Trophoblast cell (in vitro differentiated cells and primary cell): ENCODE measurements at regions not wholly inside any gene's neighbourhood (a gene's known extent, or its start where the extent isn't known, plus 50 kb on each side); places are given as distances from the start of the nearest gene placed in this dataset.
A peak's percentile ranks its signal among the peaks of the same experiment; 100 is the strongest.
"Not testable (repeated sequence)": the region's sequence is repeated elsewhere in the genome, so short reads cannot be mapped to it uniquely, and the experiment has no call there.

ENCODE experiments used
- DNase-seq, 2 donors: peaks; one replicate each; pipeline ENCODE4 v3.0.0-alpha.2; 2016
- H2AFZ ChIP-seq: 2 replicates; pipeline ENCODE4 v1.6.1; 2013; ENCODE audit warnings: low read length, moderate library complexity, mild to moderate bottlenecking; ENCODE audit not compliant: insufficient read depth, poor library complexity
- H2AK5ac ChIP-seq: 2 replicates; pipeline ENCODE4 v1.6.1; 2013; ENCODE audit warnings: mild to moderate bottlenecking, low read length
- H2BK120ac ChIP-seq: 2 replicates; pipeline ENCODE4 v1.6.1; 2013; ENCODE audit warnings: low read length, mild to moderate bottlenecking, moderate library complexity; ENCODE audit not compliant: insufficient read depth, poor library complexity
- H2BK12ac ChIP-seq: 2 replicates; pipeline ENCODE4 v1.6.1; 2013; ENCODE audit warnings: mild to moderate bottlenecking, low read length, moderate library complexity
- H2BK5ac ChIP-seq: 2 replicates; pipeline ENCODE4 v1.6.1; 2013; ENCODE audit warnings: low read length, low read depth, moderate library complexity, mild to moderate bottlenecking; ENCODE audit not compliant: poor library complexity
- H3K14ac ChIP-seq: 2 replicates; pipeline ENCODE4 v1.6.1; 2013; ENCODE audit warnings: mild to moderate bottlenecking, low read length
- H3K18ac ChIP-seq: 2 replicates; pipeline ENCODE4 v1.6.1; 2013; ENCODE audit warnings: mild to moderate bottlenecking, low read length
- H3K23ac ChIP-seq: 2 replicates; pipeline ENCODE4 v1.6.1; 2013; ENCODE audit warnings: low read length
- H3K27ac ChIP-seq: 2 replicates; pipeline ENCODE4 v1.5.1; 2013; ENCODE audit warnings: low read depth, mild to moderate bottlenecking, inconsistent platforms, low read length, moderate library complexity
- H3K27me3 ChIP-seq: 2 replicates; pipeline ENCODE4 v1.6.1; 2013; ENCODE audit warnings: inconsistent platforms, mild to moderate bottlenecking, low read length, moderate library complexity; ENCODE audit not compliant: insufficient read depth
- H3K36me3 ChIP-seq, 2 experiments: 1 replicate in 1 of 2; 2 replicates in 1 of 2; pipeline ENCODE4 v1.6.1; 2013; ENCODE audit warnings: low read length in 2 of 2, mild to moderate bottlenecking in 2 of 2, moderate library complexity in 1 of 2; ENCODE audit not compliant: insufficient read depth in 2 of 2, control insufficient read depth in 1 of 2
- H3K4ac ChIP-seq: 2 replicates; pipeline ENCODE4 v1.6.1; 2013; ENCODE audit warnings: low read depth, mild to moderate bottlenecking, low read length, moderate library complexity
- H3K4me1 ChIP-seq, 2 experiments: 1 replicate in 1 of 2; 2 replicates in 1 of 2; pipeline ENCODE4 v1.6.1; 2013; ENCODE audit warnings: low read length in 2 of 2, mild to moderate bottlenecking in 2 of 2, moderate library complexity in 1 of 2; ENCODE audit not compliant: insufficient read depth in 2 of 2, control insufficient read depth in 1 of 2
- H3K4me2 ChIP-seq: 2 replicates; pipeline ENCODE4 v1.6.1; 2013; ENCODE audit warnings: inconsistent platforms, mild to moderate bottlenecking, low read length, moderate library complexity
- H3K4me3 ChIP-seq: 2 replicates; pipeline ENCODE4 v1.5.1; 2013; ENCODE audit warnings: mild to moderate bottlenecking, low read depth, low read length, inconsistent platforms
- H3K79me1 ChIP-seq: one replicate; pipeline ENCODE4 v1.6.1; 2013; ENCODE audit warnings: low read length
- H3K79me2 ChIP-seq: 2 replicates; pipeline ENCODE4 v1.6.1; 2013; ENCODE audit warnings: low read length, mild to moderate bottlenecking; ENCODE audit not compliant: control insufficient read depth, insufficient read depth, poor library complexity
- H3K9ac ChIP-seq: 2 replicates; pipeline ENCODE4 v1.6.1; 2013; ENCODE audit warnings: mild to moderate bottlenecking, low read length
- H3K9me3 ChIP-seq: 2 replicates; pipeline ENCODE4 v1.6.1; 2013; ENCODE audit warnings: low read depth, mild to moderate bottlenecking, control low read depth, inconsistent platforms, low read length; ENCODE audit not compliant: insufficient read depth
- H4K12ac ChIP-seq: 2 replicates; pipeline ENCODE4 v1.6.1; 2013; ENCODE audit warnings: low read depth, mild to moderate bottlenecking, low read length, moderate library complexity
- H4K8ac ChIP-seq: 2 replicates; pipeline ENCODE4 v1.6.1; 2013; ENCODE audit warnings: low read depth, mild to moderate bottlenecking, low read length, moderate library complexity
- H4K91ac ChIP-seq: one replicate; pipeline ENCODE4 v1.6.1; 2013; ENCODE audit warnings: low read depth, mild to moderate bottlenecking, low read length, moderate library complexity
- WGBS: extraction: QIAGEN DNeasy Blood & Tissue Kit; methylation state at CpG from one replicate; pipeline ENCODE4 v1.1.7; 2013; ENCODE audit warnings: missing lambda C conversion rate; ENCODE audit not compliant: insufficient read length, insufficient coverage; ENCODE audit errors: extremely low coverage; 5-methylcytosine and 5-hydroxymethylcytosine counted together

DNA sequence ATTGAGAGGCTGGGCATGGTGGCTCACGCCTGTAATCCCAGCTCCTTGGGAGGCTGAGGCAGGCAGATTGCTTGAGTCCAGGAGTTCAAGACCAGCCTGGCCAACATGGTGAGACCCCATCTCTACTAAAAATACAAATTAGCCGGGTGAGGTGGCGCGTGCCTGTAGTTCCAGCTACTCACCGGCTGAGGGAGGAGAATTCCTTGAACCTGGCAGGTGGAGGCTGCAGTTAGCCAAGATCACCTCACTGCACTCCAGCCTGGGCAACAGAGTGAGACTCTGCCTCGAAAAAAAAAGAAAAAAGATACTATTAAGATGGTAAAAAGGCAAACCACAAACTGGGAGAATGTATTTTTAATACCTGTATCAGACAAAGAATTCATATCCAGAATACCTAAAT is 124.2 kb upstream of the RAP1B start:
- not testable (repeated sequence) for H3K9ac ChIP-seq, H3K4me1 ChIP-seq, H3K4me3 ChIP-seq, H4K8ac ChIP-seq, H3K27me3 ChIP-seq, H4K91ac ChIP-seq, H3K9me3 ChIP-seq, H2BK12ac ChIP-seq, H3K79me2 ChIP-seq, H3K27ac ChIP-seq, H2BK120ac ChIP-seq, H3K18ac ChIP-seq, H3K23ac ChIP-seq, H4K12ac ChIP-seq, H2AFZ ChIP-seq, H3K4ac ChIP-seq, H3K14ac ChIP-seq, H2BK5ac ChIP-seq, H3K36me3 ChIP-seq, H3K79me1 ChIP-seq, H2AK5ac ChIP-seq, H3K4me2 ChIP-seq
- WGBS: no CpG with 5 or more reads among the region's 6 CpGs
- DNase-seq: peak; percentile 9 to 55

DNA sequence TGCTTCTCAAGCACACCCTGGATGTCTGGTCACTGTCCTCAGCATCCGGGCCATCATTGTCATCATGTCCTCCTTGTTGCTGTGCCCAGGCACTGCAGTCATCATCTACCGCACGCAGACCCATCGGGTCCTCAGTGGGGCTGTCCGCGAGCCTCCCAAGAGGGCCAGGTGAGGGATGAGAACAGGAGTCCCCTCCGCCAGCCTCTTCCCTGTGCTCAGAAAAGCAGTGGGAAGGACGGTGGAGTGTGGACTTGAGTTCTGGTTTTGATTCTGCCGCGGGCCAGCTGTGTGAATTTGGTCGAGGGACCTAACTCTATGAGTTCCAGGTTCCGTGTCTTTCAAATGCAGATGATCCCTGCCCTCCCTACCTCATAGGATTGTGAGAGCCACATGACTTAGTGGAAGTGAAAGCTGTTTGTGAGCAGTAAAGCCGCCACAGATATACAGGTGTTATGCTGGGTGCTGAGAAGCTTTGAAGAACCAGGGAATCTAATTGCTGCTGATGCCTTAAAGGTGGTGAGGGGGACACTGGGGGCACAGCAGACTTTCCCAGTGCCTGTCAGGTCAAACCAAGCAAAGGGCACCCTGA is 122.9 kb upstream of the RAP1B start:
- Histone ChIP-seq H2AFZ (no peak overlapping the region), H4K91ac (no peak overlapping the region), H3K79me2 (no peaks in the 10 kb centered on the region), H2BK5ac (no peak overlapping the region), H3K4me2 (no peak overlapping the region), H4K12ac (no peak overlapping the region), H3K27ac (no peak overlapping the region), H3K4me3 (no peak overlapping the region), H3K27me3 (no peaks in the 10 kb centered on the region), H3K4ac (no peak overlapping the region), H3K9ac (no peak overlapping the region), H3K23ac (no peak overlapping the region), H3K79me1 (no peaks in the 10 kb centered on the region), H3K14ac (no peak overlapping the region), H2AK5ac (no peak overlapping the region), H3K18ac (no peak overlapping the region), H4K8ac (no peak overlapping the region), H3K36me3 (no peaks in the 10 kb centered on the region), H3K4me1 (no peaks in the 10 kb centered on the region), H3K9me3 (no peaks in the 10 kb centered on the region), H2BK120ac (no peak overlapping the region), H2BK12ac (no peak overlapping the region)
- no CpG with 5 or more reads among the region's 13 CpGs for WGBS
- DNase-seq: no peak

DNA sequence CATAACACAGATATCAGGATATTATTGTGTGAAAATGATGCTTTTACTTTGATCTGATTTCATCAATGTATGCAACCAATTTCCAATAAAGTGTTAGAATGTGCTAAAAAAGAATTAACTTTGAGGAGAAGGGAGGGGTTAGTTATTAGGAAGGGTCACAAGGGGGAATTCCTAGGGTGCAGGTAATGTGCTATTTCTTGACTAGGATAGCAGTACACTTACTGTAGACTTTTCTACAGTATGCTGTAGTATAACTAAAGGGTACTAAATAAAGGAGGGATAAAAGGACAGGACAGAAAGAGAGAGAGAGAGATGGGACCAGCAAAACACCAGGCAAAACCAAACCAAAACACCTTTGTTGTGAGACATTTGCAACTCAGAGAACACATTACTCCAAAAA is 121.4 kb upstream of the RAP1B start:
- Histone ChIP-seq H3K4me1 (no peaks in the 10 kb centered on the region), H4K8ac (no peak overlapping the region), H2BK5ac (no peak overlapping the region), H4K91ac (no peak overlapping the region), H3K36me3 (no peaks in the 10 kb centered on the region), H3K79me1 (no peaks in the 10 kb centered on the region), H3K4me3 (no peak overlapping the region), H2BK120ac (no peak overlapping the region), H3K27ac (no peak overlapping the region), H3K14ac (no peak overlapping the region), H3K23ac (no peak overlapping the region), H3K79me2 (no peaks in the 10 kb centered on the region), H3K4ac (no peak overlapping the region), H3K9me3 (no peaks in the 10 kb centered on the region), H3K27me3 (no peaks in the 10 kb centered on the region), H2AK5ac (no peak overlapping the region), H3K4me2 (no peak overlapping the region), H3K9ac (no peak overlapping the region), H4K12ac (no peak overlapping the region), H3K18ac (no peak overlapping the region), H2AFZ (no peak overlapping the region), H2BK12ac (no peak overlapping the region)
- DNase-seq: no peak

DNA sequence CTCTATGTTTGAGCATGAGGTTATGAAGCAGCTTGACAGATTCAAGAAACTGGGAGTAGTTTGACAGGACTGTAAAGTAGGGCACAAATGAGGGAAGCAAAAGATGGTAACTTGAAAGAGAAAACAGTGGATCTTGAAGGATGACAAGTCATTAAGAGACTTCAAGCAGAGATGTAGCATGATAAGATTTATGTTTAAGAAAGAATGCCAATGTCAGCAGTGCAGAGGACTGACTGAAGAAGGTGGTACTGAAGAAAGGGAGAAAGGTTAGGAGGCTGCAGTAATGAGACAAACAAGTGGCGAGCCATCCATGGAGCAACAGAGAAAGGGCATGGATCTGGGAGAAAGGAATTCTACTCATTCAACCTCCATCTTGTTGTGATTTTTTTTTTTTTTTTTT is 120.2 kb upstream of the RAP1B start:
- no peak overlapping the region for H2AFZ ChIP-seq
- H4K91ac ChIP-seq: no peak overlapping the region
- no peaks in the 10 kb centered on the region for H3K79me1 ChIP-seq
- H2BK5ac ChIP-seq: no peak overlapping the region
- H4K12ac ChIP-seq: no peak overlapping the region
- H3K4ac ChIP-seq: no peak overlapping the region
- no peak overlapping the region for H3K14ac ChIP-seq
- H3K36me3 ChIP-seq: no peaks in the 10 kb centered on the region
- no peak overlapping the region for H3K18ac ChIP-seq
- no peaks in the 10 kb centered on the region for H3K4me1 ChIP-seq
- no peak overlapping the region for H3K9ac ChIP-seq
- H3K27me3 ChIP-seq: no peaks in the 10 kb centered on the region
- H3K9me3 ChIP-seq: no peaks in the 10 kb centered on the region
- no peak overlapping the region for H3K23ac ChIP-seq
- H2BK12ac ChIP-seq: no peak overlapping the region
- H3K4me2 ChIP-seq: no peak overlapping the region
- no peak overlapping the region for H4K8ac ChIP-seq
- H3K79me2 ChIP-seq: no peaks in the 10 kb centered on the region
- H2AK5ac ChIP-seq: no peak overlapping the region
- H3K27ac ChIP-seq: no peak overlapping the region
- no peak for DNase-seq
- WGBS: no CpG with 5 or more reads among the region's 1 CpG
- no peak overlapping the region for H2BK120ac ChIP-seq
- H3K4me3 ChIP-seq: no peak overlapping the region
